GM12873 (cell line): ENCODE measurements at regions not wholly inside any gene's neighbourhood (a gene's known extent, or its start where the extent isn't known, plus 50 kb on each side); places are given as distances from the start of the nearest gene placed in this dataset.

Experiments
- CTCF ChIP-seq: IDR thresholded peaks from 2 replicates; pipeline ENCODE4 v1.5.1; 2012; ENCODE audit warnings: low read depth, mild to moderate bottlenecking, moderate library complexity, low read length, control low read depth; ENCODE audit not compliant: insufficient read depth; ENCODE audit errors: missing control alignments

- TF ChIP-seq CTCF = no peak
Observed at GRCh38 chr2:207238831-207239701, 73.3 kb upstream of the KLF7 start.

- no peak for TF ChIP-seq CTCF
Observed at GRCh38 chr2:207239754-207240494, 74.2 kb upstream of the KLF7 start.

GRCh38 chr2:207240649-207241048 lies 74.9 kb upstream of the KLF7 start:
- TF ChIP-seq CTCF = no peak

- no peak for TF ChIP-seq CTCF
Observed at GRCh38 chr2:207241198-207241597, 75.5 kb upstream of the KLF7 start.

GRCh38 chr2:207243601-207244000 lies 77.9 kb upstream of the KLF7 start:
- no peak for TF ChIP-seq CTCF

GRCh38 chr2:207244971-207245925 lies 79.5 kb upstream of the KLF7 start:
- no peak for TF ChIP-seq CTCF
